SJCRH30 (cell line): ENCODE measurements at regions not wholly inside any gene's neighbourhood (a gene's known extent, or its start where the extent isn't known, plus 50 kb on each side); places are given as distances from the start of the nearest gene placed in this dataset.

Experiments used
- DNase-seq, 2 experiments: peaks; one replicate each; pipeline ENCODE4 v3.0.0-alpha.2; 2015 to 2020
- H3K27ac ChIP-seq: fragments of 250-450 bp; sonication (Bioruptor Pico); 2 replicates; pipeline ENCODE4 v1.5.1; 2020; ENCODE audit warnings: mild to moderate bottlenecking, moderate library complexity
- H3K27me3 ChIP-seq: fragments of 250-450 bp; sonication (Bioruptor Pico); 2 replicates; pipeline ENCODE4 v1.5.1; 2020; ENCODE audit warnings: mild to moderate bottlenecking, moderate library complexity
- H3K36me3 ChIP-seq: fragments of 250-450 bp; sonication (Bioruptor Pico); 2 replicates; pipeline ENCODE4 v1.5.1; 2020; ENCODE audit warnings: mild to moderate bottlenecking, moderate library complexity
- H3K4me1 ChIP-seq: fragments of 250-450 bp; sonication (Bioruptor Pico); 2 replicates; pipeline ENCODE4 v1.5.1; 2020; ENCODE audit warnings: mild to moderate bottlenecking, moderate library complexity
- H3K4me3 ChIP-seq: fragments of 250-450 bp; sonication (Bioruptor Pico); 2 replicates; pipeline ENCODE4 v1.5.1; 2020; ENCODE audit warnings: mild to moderate bottlenecking, moderate library complexity
- H3K9me3 ChIP-seq: fragments of 250-450 bp; sonication (Bioruptor Pico); replicated peaks from 2 replicates; pipeline ENCODE4 v1.5.1; 2020; ENCODE audit warnings: mild to moderate bottlenecking, moderate library complexity

DNA sequence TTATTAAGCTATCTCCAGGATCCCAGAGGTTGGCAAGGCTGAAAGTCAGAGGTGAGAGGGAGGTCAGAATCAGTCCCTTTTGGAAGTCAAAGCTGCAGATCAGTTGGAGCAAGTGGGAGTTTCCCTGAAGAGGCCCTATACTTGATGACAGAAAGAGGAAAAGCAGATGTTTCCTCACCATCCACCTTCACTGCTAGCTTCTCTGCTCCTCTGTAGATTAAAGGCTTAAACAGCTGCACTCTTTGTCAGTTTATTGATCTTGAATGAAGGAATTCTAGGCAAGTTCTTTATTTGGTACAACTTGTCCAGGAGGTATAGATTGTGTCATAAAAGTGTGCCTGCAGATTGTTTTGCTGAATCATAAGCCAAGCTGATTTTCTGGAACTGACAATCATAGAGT, 408.2 kb upstream of the TGFBR2 start:
- peak in 1 of 2 experiments; percentile 24 for DNase-seq
- Histone ChIP-seq H3K36me3 (no peaks in the 10 kb centered on the region), H3K4me3 (no peak overlapping the region), H3K9me3 (no peaks in the 10 kb centered on the region), H3K4me1 (peaks cover 6% of the 10 kb centered on the region), H3K27me3 (no peaks in the 10 kb centered on the region), H3K27ac (no peak overlapping the region)

DNA sequence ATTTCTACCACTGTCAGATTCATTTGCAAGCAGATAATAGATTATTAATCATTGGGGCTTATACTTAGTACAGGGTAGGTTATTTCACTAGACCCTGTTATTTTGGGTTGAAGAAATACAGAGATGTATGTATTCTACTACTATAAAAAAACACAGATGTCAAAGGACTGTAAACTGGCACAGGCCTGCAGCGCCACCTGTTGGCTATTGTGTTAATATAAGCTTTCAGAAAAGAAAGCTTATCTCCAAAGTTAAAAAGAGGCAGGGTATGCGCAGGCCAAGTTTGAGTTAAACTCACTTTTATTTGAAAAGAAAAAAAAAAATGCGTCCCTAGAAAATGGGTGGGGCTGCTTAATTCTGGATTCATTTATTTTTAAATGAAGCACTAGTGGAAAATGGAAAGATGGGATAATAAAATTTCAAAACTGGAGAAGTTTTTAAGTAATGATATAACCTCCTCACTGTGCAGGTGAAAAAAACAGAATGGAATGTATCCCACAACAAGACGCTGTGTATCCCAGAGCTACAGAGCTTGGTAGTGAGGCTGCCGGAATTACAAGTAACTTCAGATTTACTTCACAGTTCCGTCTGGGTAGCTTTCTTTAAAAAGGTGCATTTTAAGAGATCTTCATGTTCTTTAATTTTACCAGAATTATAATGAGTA, 407.2 kb upstream of the TGFBR2 start:
- H3K27ac ChIP-seq, result no peak overlapping the region
- H3K27me3 ChIP-seq, result no peaks in the 10 kb centered on the region
- no peaks in the 10 kb centered on the region for H3K9me3 ChIP-seq
- H3K4me1 ChIP-seq, result peaks cover 6% of the 10 kb centered on the region
- DNase-seq, result peak; percentile 45 to 77
- no peaks in the 10 kb centered on the region for H3K36me3 ChIP-seq
- H3K4me3 ChIP-seq, result no peak overlapping the region

DNA sequence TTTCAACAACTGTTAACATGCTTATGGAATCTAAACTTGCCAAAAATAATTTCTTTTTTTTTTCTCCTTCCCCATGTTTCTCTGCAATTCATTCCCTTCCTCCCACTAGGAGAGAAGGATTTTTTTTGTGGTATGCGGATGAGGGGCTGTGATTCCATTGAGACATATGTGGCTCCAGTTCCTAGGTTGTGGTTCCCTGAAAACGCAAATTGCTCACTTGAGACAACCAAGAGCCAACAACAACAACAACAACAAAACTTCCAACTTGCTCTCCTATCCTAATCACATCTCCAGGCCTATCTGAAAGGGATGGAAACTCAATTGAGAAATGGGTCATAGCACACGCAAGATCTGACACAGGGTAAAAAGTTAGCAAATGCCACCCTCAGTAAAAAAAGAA, 406.5 kb upstream of the TGFBR2 start:
- Histone ChIP-seq H3K4me1 (peaks cover 6% of the 10 kb centered on the region), H3K27me3 (no peaks in the 10 kb centered on the region), H3K27ac (no peak overlapping the region), H3K9me3 (no peaks in the 10 kb centered on the region), H3K36me3 (no peaks in the 10 kb centered on the region), H3K4me3 (no peak overlapping the region)
- no peak for DNase-seq

DNA sequence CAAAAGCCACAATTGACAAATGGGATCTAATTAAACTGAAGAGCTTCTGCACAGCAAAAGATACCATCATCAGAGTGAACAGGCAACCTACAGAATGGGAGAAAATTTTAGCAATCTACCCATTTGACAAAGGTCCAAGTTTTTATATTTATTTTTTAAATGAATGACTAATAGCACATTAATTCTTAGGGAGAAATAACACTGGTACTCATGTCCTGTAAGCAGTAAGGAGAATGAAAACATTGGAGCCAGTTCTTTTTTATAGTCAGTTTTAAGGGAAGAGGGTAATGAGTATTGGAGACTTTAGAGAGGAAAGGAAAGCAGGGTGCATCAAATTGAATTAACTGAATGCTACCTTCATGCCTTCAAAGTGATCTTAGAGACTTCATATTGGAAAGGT, 404.7 kb upstream of the TGFBR2 start:
- no peaks in the 10 kb centered on the region for H3K9me3 ChIP-seq
- H3K4me3 ChIP-seq, result no peak overlapping the region
- H3K36me3 ChIP-seq, result no peaks in the 10 kb centered on the region
- no peak overlapping the region for H3K27ac ChIP-seq
- H3K27me3 ChIP-seq, result no peaks in the 10 kb centered on the region
- peaks cover 6% of the 10 kb centered on the region for H3K4me1 ChIP-seq
- DNase-seq, result no peak

DNA sequence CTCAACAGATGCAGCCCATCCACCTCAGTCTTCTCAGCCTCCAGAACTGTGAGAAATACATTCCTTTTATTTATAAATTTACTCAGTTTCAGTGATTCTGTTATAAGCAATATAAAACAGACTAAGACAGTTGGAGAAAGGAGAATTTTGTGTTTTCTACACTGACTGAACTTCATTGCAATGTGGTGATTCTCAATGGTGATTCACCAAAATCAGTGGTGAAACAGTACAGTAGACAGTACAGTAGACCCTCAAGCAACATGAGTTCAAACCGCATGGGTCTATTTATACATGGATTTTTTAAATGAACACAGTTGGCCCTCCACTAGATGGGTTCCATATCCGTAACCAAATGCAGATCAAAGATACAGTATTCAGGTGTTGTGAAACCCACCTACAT, 403.1 kb upstream of the TGFBR2 start:
- no peaks in the 10 kb centered on the region for H3K27me3 ChIP-seq
- no peak for DNase-seq
- H3K9me3 ChIP-seq, result no peaks in the 10 kb centered on the region
- H3K27ac ChIP-seq, result no peak overlapping the region
- H3K36me3 ChIP-seq, result no peaks in the 10 kb centered on the region
- no peak overlapping the region for H3K4me3 ChIP-seq
- peaks cover 2% of the 10 kb centered on the region for H3K4me1 ChIP-seq

DNA sequence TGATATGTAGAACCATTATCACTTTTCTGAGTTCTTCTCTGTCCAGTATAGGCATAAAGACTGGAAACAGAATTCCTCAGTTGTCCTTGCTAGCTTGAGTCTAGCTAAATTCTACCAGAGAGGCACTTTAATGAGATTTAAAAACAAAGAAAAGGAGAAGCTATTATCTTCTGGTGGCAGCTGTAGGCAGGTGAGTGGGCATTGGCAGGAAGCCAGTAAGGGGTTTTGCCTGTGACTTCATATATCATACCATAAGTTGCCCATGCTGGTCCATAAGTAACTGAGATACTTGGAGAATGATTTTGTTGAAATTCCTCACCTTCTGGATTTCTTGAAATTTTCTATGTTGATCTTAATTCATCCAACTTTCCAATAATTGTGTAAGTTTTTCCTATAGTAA, 402.3 kb upstream of the TGFBR2 start:
- no peak overlapping the region for H3K27ac ChIP-seq
- H3K36me3 ChIP-seq, result no peaks in the 10 kb centered on the region
- no peaks in the 10 kb centered on the region for H3K4me1 ChIP-seq
- DNase-seq, result no peak
- H3K9me3 ChIP-seq, result no peaks in the 10 kb centered on the region
- no peaks in the 10 kb centered on the region for H3K27me3 ChIP-seq
- no peak overlapping the region for H3K4me3 ChIP-seq

DNA sequence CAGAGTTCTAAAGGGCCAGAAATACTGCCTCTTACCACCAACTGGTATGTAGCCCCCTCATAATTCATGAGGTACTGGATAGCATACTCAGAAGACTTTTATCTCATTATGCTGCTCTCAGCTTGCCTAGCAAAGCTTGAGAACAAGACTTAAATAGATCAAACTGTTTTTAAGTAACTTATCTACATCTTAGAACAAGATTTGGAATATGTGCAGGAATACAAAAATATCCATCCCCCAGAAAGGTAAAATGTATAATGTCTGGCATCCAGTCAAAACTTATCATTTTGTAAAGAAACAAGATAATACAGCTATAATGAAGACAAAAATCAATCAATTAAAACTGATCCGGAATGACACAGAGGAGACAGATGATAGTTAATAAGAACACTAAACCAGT, 400.4 kb upstream of the TGFBR2 start:
- Histone ChIP-seq H3K27me3 (no peaks in the 10 kb centered on the region), H3K36me3 (no peaks in the 10 kb centered on the region), H3K4me1 (no peaks in the 10 kb centered on the region), H3K9me3 (no peaks in the 10 kb centered on the region), H3K4me3 (no peak overlapping the region), H3K27ac (no peak overlapping the region)
- no peak for DNase-seq

DNA sequence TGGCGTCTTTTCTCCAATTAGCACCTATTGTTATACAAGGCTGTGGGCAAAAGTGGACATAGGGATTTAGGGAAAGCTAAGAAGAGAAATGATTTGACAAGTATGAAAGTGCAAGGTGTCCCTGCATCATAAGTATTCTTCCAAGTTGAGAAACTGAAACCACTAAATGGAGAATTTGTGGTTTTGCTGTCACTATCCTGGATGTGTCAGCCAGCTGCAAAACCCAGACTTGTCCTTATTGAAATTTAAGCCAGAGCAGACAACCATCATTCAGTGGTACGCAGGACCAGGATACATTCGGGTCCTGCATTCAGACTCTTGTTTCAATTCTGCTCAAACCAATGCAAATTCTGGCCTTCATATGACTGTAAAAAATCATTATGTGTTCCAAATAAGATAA, 384.8 kb upstream of the TGFBR2 start:
- peak; percentile 17 to 61 for DNase-seq
- no peaks in the 10 kb centered on the region for H3K9me3 ChIP-seq
- no peak overlapping the region for H3K4me3 ChIP-seq
- H3K36me3 ChIP-seq, result no peaks in the 10 kb centered on the region
- H3K27ac ChIP-seq, result no peak overlapping the region
- H3K4me1 ChIP-seq, result peaks cover 9% of the 10 kb centered on the region; the same call in 1 of the 2 replicates
- no peaks in the 10 kb centered on the region for H3K27me3 ChIP-seq

DNA sequence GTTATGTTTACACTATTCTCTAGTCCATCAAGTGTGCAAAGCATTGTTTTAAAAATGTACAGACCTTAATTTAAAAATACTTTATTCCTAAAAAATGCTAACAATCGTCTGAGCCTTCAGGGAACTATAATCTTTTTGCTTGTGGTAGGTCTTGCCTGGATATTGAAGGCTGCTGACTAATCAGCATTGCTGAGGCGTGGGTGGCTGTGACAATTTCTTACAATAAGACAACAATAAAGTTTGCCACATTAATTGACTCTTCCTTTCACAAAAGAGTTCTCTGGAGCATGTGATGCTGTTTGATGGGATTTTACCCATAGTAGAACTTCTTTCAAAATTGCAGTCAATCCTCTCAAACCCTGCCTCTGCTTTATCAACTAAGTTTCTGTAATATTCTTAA, 384.0 kb upstream of the TGFBR2 start:
- no peak overlapping the region for H3K27ac ChIP-seq

DNA sequence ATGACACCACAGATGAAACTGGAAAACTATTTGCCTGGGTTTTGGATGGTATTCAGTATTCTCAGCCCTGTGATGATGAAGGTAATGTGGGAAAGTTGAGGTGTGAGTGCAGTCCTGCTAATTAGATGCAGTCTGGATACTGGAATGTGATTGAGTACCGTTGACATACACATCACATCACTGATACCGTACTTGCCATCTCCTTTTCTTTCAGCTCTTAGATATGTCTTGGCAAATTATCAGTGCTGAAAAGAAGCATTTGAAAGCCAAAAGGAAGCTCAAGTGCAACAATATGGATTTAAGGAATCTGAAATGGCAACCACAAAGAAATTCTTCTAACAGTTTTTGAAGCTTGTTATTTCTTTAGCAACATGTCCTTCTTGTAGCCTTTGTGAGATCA, 381.4 kb upstream of the TGFBR2 start:
- Histone ChIP-seq H3K4me3 (no peak overlapping the region), H3K27me3 (no peaks in the 10 kb centered on the region), H3K9me3 (no peaks in the 10 kb centered on the region), H3K27ac (no peak overlapping the region), H3K4me1 (peaks cover 14% of the 10 kb centered on the region), H3K36me3 (no peaks in the 10 kb centered on the region)
- DNase-seq, result no peak

More for the DNA sequence above, 384.0 kb upstream of the TGFBR2 start:
- Histone ChIP-seq H3K27me3 (no peaks in the 10 kb centered on the region), H3K9me3 (no peaks in the 10 kb centered on the region), H3K4me3 (no peak overlapping the region), H3K4me1 (peaks cover 9% of the 10 kb centered on the region), H3K36me3 (no peaks in the 10 kb centered on the region)
- no peak for DNase-seq

DNA sequence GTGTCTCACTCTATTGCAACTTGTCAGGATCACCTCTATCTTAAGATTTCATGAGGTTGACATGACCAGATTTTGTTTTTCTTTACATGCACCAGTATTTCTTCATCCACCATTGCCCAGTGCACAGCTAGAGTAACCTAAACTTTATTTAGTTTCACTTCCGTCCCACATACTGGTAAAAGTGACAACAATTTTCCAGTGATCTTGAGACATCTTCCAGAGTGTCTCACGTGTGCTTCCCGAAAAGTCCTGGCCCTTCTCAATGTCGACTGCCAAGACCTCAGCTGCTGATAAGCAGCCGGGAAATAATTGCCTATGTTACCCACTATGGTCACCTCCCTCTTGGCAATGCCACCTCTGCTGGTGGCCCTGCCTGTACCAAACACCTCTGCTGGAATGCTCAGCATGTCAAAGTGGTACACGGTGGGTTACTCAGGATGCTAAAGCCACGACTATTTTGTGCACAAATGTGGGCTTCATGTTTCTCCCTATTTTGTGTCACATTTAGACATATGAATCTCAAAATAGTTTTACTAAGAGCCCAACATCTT, 379.7 kb upstream of the TGFBR2 start:
- Histone ChIP-seq H3K27me3 (no peaks in the 10 kb centered on the region), H3K4me3 (no peak overlapping the region), H3K9me3 (no peaks in the 10 kb centered on the region), H3K27ac (no peak overlapping the region), H3K4me1 (peaks cover 15% of the 10 kb centered on the region), H3K36me3 (no peaks in the 10 kb centered on the region)
- DNase-seq, result no peak

DNA sequence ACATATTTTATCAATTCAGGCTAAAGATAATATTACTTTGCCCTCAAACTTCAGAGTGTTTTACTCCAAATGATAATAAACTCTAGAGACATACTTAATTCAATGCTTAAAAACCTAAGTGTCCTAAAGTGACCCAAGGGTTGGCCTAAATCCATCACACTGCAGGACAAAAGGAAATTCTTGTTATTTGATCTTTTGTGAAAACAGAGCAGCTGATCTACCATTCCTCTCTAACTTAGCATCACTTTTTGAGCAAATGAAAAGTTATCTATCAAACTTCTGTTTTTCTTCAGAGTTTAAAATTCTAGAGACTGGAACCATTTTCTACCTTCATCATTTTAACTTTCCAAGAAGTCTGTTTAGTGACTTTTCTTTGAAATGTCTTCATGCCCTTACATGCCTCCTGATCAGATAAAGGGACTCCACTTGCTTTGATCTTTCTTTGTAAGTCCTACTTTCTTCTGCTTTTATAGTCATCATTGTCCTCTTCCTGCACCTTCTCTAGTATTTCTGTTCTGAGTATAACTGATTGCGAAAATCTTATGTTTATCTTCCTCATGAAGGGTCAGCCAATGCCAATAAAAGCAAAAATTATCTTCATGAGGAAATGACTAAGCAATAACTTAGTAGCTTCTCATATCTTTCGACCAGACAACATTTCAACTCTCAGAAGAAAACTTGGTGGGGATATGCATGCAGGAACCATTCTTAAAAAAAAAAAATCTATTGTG, 378.7 kb upstream of the TGFBR2 start:
- Histone ChIP-seq H3K27me3 (no peaks in the 10 kb centered on the region), H3K4me3 (no peak overlapping the region), H3K4me1 (peaks cover 16% of the 10 kb centered on the region), H3K9me3 (no peaks in the 10 kb centered on the region), H3K36me3 (no peaks in the 10 kb centered on the region), H3K27ac (no peak overlapping the region)
- no peak for DNase-seq

DNA sequence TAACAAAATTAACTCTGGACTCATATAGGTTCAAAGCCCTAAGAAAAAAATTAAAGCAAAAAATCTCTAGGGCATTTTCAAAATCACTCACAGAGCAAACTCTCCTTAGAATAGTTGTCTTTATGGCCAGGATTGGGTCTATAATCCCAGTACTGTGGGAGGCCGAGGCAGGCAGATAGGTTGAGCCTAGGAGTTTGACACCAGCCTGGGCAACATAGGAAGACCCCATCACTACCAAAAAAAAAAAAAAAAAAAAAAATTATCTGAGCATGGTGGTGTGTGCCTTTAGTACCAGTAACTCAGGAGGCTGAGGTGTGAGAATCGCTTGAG, 378.1 kb upstream of the TGFBR2 start:
- Histone ChIP-seq H3K4me3 (no peak overlapping the region), H3K9me3 (no peaks in the 10 kb centered on the region), H3K36me3 (no peaks in the 10 kb centered on the region), H3K27ac (no peak overlapping the region), H3K27me3 (no peaks in the 10 kb centered on the region), H3K4me1 (peaks cover 16% of the 10 kb centered on the region)
- DNase-seq, result no peak

DNA sequence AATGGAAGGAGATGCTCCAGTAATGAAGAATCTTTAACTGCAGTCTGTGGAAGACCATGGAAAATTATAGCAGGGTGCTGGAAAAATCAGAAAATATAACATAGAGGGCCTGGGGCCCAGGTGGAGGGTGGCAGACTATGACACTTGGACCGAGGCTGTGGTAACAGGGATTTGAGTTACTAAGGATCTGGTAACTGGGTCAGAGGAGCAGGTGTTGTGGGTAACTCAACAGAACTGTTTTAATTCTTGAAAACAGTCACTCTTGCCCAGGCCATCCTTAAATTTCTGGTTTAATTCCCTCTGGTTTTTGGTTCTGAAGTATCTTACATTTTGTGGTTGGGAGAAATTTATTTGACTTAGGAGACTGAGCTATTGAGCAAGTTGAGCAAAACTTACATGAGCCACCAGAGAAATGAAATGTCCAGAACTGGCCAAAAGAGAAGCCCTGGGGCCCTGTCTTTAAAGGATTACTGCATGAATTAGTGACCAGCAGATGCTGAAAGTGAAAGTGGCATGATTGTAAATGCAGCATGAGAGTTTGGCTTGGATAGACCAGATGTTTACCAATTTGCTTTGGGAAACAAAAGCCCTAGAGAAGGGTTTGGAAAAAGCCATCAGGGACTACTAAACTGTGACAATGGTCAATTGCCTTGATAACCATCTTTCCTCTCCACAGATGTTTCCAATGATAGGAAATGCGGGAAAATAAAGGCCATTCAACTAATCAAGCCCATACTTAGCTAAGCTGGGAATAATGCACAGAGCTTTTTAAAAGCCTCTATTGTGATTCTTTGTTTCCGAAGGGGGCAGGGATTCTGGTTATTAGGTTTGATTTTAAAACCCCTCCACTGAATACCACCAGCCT, 374.9 kb upstream of the TGFBR2 start:
- peak; percentile 29 to 68 for DNase-seq
- peaks cover 16% of the 10 kb centered on the region for H3K4me1 ChIP-seq
- H3K4me3 ChIP-seq, result no peak overlapping the region
- no peak overlapping the region; the same call in 1 of the 2 replicates for H3K27ac ChIP-seq
- no peaks in the 10 kb centered on the region for H3K36me3 ChIP-seq
- no peaks in the 10 kb centered on the region for H3K9me3 ChIP-seq
- no peaks in the 10 kb centered on the region for H3K27me3 ChIP-seq

DNA sequence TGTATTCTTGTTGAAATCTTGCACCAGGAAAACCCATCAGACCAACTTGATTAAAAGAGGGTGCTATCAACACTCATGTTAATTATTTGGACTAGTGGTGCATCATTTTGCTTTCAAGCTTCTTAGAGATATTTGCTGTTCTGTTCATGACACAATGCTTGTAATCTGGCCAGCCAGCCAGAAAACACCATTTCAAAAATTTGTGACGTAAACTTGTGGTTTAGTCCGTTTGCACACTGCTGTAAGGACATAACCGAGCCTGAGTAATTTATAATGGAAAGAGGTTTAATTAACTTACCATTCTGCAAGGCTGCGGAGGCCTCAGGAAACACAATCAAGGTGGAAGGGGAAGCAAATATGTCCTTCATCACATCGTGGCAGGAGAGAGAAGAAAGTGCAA, 374.3 kb upstream of the TGFBR2 start:
- Histone ChIP-seq H3K4me1 (peaks cover 16% of the 10 kb centered on the region), H3K27ac (no peak overlapping the region), H3K4me3 (no peak overlapping the region), H3K36me3 (no peaks in the 10 kb centered on the region), H3K9me3 (no peaks in the 10 kb centered on the region), H3K27me3 (no peaks in the 10 kb centered on the region)
- DNase-seq, result no peak
